ENCODE measurements at regions not wholly inside any gene's neighbourhood (a gene's known extent, or its start where the extent isn't known, plus 50 kb on each side); places are given as distances from the start of the nearest gene placed in this dataset.

DNA sequence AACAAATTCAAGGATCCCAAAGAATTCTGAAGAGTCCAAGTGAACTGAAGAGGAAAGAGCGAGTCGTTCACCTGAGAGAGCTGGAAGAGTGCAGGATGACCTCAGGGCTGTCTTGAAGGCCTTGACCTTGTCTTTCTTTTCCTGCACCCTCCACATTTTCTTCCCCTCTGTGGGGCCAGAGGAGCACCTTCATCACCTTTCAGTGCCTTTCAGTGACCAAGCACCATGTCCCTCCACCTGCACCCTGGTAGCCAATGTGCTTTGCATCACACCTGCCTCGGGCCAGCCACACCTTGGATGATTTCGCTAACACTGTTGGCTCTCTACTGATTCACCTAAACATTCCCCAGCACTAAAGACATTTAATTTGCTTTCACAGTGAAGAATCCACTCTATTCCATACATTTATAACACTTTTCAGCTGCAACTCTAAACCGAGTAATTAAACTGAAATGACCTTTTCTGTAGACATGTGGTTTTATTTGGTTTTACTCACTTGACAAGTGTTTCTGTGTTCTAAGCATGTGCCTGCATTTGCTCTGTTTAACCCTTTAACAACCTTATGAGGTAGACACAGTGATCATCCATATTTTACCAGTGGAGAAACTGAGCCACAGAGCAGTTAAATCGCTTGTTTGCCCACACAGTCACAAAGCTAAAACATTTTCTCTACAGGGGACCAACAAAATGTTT is 121.3 kb upstream of the CST7 start:
- Mint-ChIP-seq H3K4me1 (no peaks in the 10 kb centered on the region), H3K9me3 (no peaks in the 10 kb centered on the region), H3K4me3 (no peak overlapping the region), H3K27me3 (ENCODE audit: low read depth in 2 of 2) (no peaks in the 10 kb centered on the region), H3K36me3 (no peaks in the 10 kb centered on the region), H3K27ac (no peak overlapping the region)
- intact Hi-C loops (cut with micrococcal nuclease) = no loop called here
- TF ChIP-seq CTCF (IDR thresholded peaks at IDR 0.05) = no peak
- Histone ChIP-seq H3K27ac (ENCODE audit: low read length) (no peak overlapping the region), H3K27me3 (ENCODE audit: control insufficient read depth, insufficient read depth, low read length) (no peaks in the 10 kb centered on the region), H3K4me3 (ENCODE audit: low read length) (no peak overlapping the region), H3K4me1 (ENCODE audit: control insufficient read depth, insufficient read depth, low read length) (no peaks in the 10 kb centered on the region), H3K9me3 (ENCODE audit: control insufficient read depth, insufficient read depth, low read length) (no peaks in the 10 kb centered on the region), H3K36me3 (ENCODE audit: control insufficient read depth, insufficient read depth, low read length) (no peaks in the 10 kb centered on the region)
- DNase-seq (no peak), ATAC-seq (no peak)
- 88% methylated on average over 6 of the region's 6 CpGs for WGBS (ENCODE audit: insufficient coverage)

DNA sequence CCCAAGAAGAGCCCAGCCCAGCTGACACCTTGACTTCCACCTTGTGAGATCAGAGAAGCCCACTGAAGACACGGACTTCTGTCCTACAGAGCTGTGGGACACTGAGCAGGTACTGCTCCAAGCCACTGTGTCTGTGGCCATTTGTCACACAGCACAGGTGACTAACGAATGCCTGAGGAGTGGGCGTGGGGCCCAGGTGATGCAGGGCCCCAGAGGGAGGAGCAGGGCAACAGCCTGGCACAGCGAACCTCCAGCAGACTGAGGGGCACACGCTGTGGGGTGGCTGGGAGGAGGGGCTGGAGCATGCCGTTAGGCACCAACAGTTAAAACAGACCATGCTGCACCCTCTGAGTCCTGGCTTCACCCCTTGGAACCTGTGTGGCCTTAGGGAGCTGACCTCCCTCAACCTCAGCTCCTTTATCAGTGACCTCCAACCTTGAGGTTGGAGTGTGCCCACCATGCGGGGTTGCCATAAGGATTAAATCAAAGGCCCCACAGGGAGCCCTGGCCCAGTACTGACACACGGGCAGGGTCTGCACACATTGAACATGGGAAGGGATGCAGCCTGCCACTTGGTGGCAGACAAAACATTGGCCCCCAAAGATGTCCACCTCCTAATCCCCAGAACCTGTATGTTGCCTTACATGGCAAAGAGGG is 119.9 kb upstream of the CST7 start:
- intact Hi-C loops (cut with micrococcal nuclease) = no loop called here
- no peaks in the 10 kb centered on the region for H3K27me3 Mint-ChIP-seq (ENCODE audit: low read depth in 2 of 2)
- Histone ChIP-seq H3K4me1 (ENCODE audit: control insufficient read depth, insufficient read depth, low read length) (no peaks in the 10 kb centered on the region), H3K4me3 (ENCODE audit: low read length) (no peak overlapping the region), H3K27me3 (ENCODE audit: control insufficient read depth, insufficient read depth, low read length) (no peaks in the 10 kb centered on the region), H3K27ac (ENCODE audit: low read length) (no peak overlapping the region), H3K9me3 (ENCODE audit: control insufficient read depth, insufficient read depth, low read length) (no peaks in the 10 kb centered on the region), H3K36me3 (ENCODE audit: control insufficient read depth, insufficient read depth, low read length) (no peaks in the 10 kb centered on the region)
- ATAC-seq (no peak), DNase-seq (no peak)
- H3K9me3 Mint-ChIP-seq = no peaks in the 10 kb centered on the region
- H3K36me3 Mint-ChIP-seq = no peaks in the 10 kb centered on the region
- no peak overlapping the region for H3K27ac Mint-ChIP-seq
- no peak overlapping the region for H3K4me3 Mint-ChIP-seq
- TF ChIP-seq CTCF (IDR thresholded peaks at IDR 0.05) = no peak
- WGBS (ENCODE audit: insufficient coverage) = 79% methylated on average over 8 of the region's 8 CpGs
- no peaks in the 10 kb centered on the region for H3K4me1 Mint-ChIP-seq

- Histone ChIP-seq H3K9me3 (ENCODE audit: control insufficient read depth, insufficient read depth, low read length) (no peaks in the 10 kb centered on the region), H3K27me3 (ENCODE audit: control insufficient read depth, insufficient read depth, low read length) (no peaks in the 10 kb centered on the region), H3K36me3 (ENCODE audit: control insufficient read depth, insufficient read depth, low read length) (no peaks in the 10 kb centered on the region), H3K4me1 (ENCODE audit: control insufficient read depth, insufficient read depth, low read length) (no peaks in the 10 kb centered on the region), H3K27ac (ENCODE audit: low read length) (no peak overlapping the region), H3K4me3 (ENCODE audit: low read length) (no peak overlapping the region)
- Mint-ChIP-seq H3K4me1 (no peaks in the 10 kb centered on the region), H3K9me3 (no peaks in the 10 kb centered on the region), H3K27me3 (ENCODE audit: low read depth in 2 of 2) (no peaks in the 10 kb centered on the region), H3K27ac (no peak overlapping the region), H3K36me3 (no peaks in the 10 kb centered on the region), H3K4me3 (no peak overlapping the region)
- TF ChIP-seq CTCF (IDR thresholded peaks at IDR 0.05) = no peak
- ATAC-seq (no peak), DNase-seq (no peak)
- WGBS (ENCODE audit: insufficient coverage) = 76% methylated on average over 5 of the region's 5 CpGs
- intact Hi-C loops (cut with micrococcal nuclease) = no loop called here
Observed at GRCh38 chr20:24829649-24830370, 119.3 kb upstream of the CST7 start.
